ENCODE measurements at regions not wholly inside any gene's neighbourhood (a gene's known extent, or its start where the extent isn't known, plus 50 kb on each side); places are given as distances from the start of the nearest gene placed in this dataset.

- no peaks in the 10 kb centered on the region for H3K4me1 Mint-ChIP-seq (ENCODE audit: unreplicated experiment)
- H3K9me3 Mint-ChIP-seq (ENCODE audit: unreplicated experiment) = no peaks in the 10 kb centered on the region
- no peak overlapping the region for H3K27ac Mint-ChIP-seq (ENCODE audit: unreplicated experiment)
- no peaks in the 10 kb centered on the region for H3K27me3 Mint-ChIP-seq (ENCODE audit: unreplicated experiment)
- no peak for DNase-seq (ENCODE audit: extremely low spot score, unreplicated experiment)
- TF ChIP-seq, protein P1, sequence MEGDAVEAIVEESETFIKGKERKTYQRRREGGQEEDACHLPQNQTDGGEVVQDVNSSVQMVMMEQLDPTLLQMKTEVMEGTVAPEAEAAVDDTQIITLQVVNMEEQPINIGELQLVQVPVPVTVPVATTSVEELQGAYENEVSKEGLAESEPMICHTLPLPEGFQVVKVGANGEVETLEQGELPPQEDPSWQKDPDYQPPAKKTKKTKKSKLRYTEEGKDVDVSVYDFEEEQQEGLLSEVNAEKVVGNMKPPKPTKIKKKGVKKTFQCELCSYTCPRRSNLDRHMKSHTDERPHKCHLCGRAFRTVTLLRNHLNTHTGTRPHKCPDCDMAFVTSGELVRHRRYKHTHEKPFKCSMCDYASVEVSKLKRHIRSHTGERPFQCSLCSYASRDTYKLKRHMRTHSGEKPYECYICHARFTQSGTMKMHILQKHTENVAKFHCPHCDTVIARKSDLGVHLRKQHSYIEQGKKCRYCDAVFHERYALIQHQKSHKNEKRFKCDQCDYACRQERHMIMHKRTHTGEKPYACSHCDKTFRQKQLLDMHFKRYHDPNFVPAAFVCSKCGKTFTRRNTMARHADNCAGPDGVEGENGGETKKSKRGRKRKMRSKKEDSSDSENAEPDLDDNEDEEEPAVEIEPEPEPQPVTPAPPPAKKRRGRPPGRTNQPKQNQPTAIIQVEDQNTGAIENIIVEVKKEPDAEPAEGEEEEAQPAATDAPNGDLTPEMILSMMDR (IDR thresholded peaks at IDR 0.05) = no peak
- no peaks in the 10 kb centered on the region for H3K36me3 Mint-ChIP-seq (ENCODE audit: unreplicated experiment)
- no peak overlapping the region for H3K4me3 Mint-ChIP-seq (ENCODE audit: unreplicated experiment)
Measured at GRCh38 chr9:89744730-89745129, 139.9 kb downstream of the GADD45G start.

DNA sequence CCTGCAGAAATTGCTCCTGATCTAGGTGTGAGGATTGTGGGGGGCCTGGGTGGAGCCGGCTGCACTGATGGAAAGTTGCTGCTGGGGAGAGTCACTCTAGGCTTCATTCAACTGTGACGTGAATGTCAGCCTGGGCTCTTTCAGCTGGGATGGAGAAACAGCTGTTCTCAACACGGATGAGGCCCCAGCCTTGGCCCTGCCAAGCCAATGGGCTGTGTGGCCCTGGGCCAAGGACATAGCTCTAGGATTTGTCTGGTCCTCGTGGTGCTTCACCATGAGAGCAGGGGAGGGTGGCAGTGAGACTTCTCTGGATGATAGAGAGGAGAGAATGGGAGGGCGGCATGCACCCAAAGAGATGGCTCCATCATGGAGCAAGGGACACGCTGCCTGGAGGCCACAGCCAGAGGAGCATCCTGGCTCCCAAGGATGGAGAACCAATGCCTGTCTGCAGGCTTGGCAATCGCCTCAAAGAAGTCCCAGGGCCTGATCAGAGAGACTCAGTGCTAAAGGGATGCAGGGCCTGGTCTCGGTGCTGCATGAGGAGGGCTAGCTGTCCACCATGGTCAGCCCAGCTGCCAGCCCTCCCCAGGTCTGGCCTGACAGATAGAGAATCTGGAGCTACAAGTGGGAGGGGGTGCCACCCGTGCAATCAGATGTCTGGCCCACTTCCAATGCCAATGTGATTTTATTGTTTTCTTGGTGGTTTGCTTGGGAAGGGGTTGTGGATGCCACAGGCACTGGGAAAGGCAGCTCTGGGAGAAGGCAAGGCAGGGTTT, 141.0 kb downstream of the GADD45G start:
- peaks cover 2% of the 10 kb centered on the region for H3K27me3 Mint-ChIP-seq (ENCODE audit: unreplicated experiment)
- TF ChIP-seq, protein P1 (IDR thresholded peaks at IDR 0.05) = no peak
- no peaks in the 10 kb centered on the region for H3K4me1 Mint-ChIP-seq (ENCODE audit: unreplicated experiment)
- no peak overlapping the region for H3K27ac Mint-ChIP-seq (ENCODE audit: unreplicated experiment)
- no peaks in the 10 kb centered on the region for H3K36me3 Mint-ChIP-seq (ENCODE audit: unreplicated experiment)
- H3K4me3 Mint-ChIP-seq (ENCODE audit: unreplicated experiment) = no peak overlapping the region
- no peaks in the 10 kb centered on the region for H3K9me3 Mint-ChIP-seq (ENCODE audit: unreplicated experiment)
- no peak for DNase-seq (ENCODE audit: extremely low spot score, unreplicated experiment)

- Mint-ChIP-seq H3K27me3 (ENCODE audit: unreplicated experiment) (peaks cover 4% of the 10 kb centered on the region), H3K4me3 (ENCODE audit: unreplicated experiment) (no peak overlapping the region), H3K36me3 (ENCODE audit: unreplicated experiment) (no peaks in the 10 kb centered on the region), H3K9me3 (ENCODE audit: unreplicated experiment) (no peaks in the 10 kb centered on the region), H3K27ac (ENCODE audit: unreplicated experiment) (no peak overlapping the region), H3K4me1 (ENCODE audit: unreplicated experiment) (no peaks in the 10 kb centered on the region)
- TF ChIP-seq, protein P1 (IDR thresholded peaks at IDR 0.05) = no peak
- DNase-seq (ENCODE audit: extremely low spot score, unreplicated experiment) = no peak
Measured at GRCh38 chr9:89746385-89747116, 141.7 kb downstream of the GADD45G start.

DNA sequence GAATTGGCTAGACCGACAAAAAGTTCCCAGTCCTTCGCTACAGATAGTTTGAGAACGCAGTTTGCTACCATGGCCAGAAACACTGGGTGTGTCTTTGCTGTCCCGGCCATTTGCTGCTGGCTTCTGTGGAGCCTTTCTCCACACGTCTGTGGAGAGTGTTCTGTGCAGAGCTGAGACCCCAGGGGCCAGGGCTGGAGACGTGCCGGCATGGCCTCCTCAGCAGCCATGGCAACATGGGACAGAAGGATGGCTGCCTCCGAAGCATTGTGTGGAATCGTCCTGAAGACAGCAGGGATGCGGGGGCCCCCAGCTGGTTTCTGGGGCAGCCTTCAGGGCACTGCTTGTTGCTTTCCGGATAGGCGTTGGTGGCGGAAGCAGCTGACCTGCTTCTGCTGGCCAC, 142.8 kb downstream of the GADD45G start:
- no peak for DNase-seq (ENCODE audit: extremely low spot score, unreplicated experiment)
- TF ChIP-seq, protein P1 (IDR thresholded peaks at IDR 0.05) = no peak
- peaks cover 4% of the 10 kb centered on the region for H3K27me3 Mint-ChIP-seq (ENCODE audit: unreplicated experiment)
- H3K36me3 Mint-ChIP-seq (ENCODE audit: unreplicated experiment) = no peaks in the 10 kb centered on the region
- no peak overlapping the region for H3K27ac Mint-ChIP-seq (ENCODE audit: unreplicated experiment)
- no peak overlapping the region for H3K4me3 Mint-ChIP-seq (ENCODE audit: unreplicated experiment)
- H3K9me3 Mint-ChIP-seq (ENCODE audit: unreplicated experiment) = no peaks in the 10 kb centered on the region
- no peaks in the 10 kb centered on the region for H3K4me1 Mint-ChIP-seq (ENCODE audit: unreplicated experiment)

- H3K4me1 Mint-ChIP-seq (ENCODE audit: unreplicated experiment) = no peaks in the 10 kb centered on the region
- TF ChIP-seq, protein P1 (IDR thresholded peaks at IDR 0.05) = no peak
- H3K27me3 Mint-ChIP-seq (ENCODE audit: unreplicated experiment) = peaks cover 4% of the 10 kb centered on the region
- DNase-seq (ENCODE audit: extremely low spot score, unreplicated experiment) = no peak
- no peaks in the 10 kb centered on the region for H3K36me3 Mint-ChIP-seq (ENCODE audit: unreplicated experiment)
- H3K27ac Mint-ChIP-seq (ENCODE audit: unreplicated experiment) = no peak overlapping the region
- H3K4me3 Mint-ChIP-seq (ENCODE audit: unreplicated experiment) = no peak overlapping the region
- H3K9me3 Mint-ChIP-seq (ENCODE audit: unreplicated experiment) = no peaks in the 10 kb centered on the region
Measured at GRCh38 chr9:89748021-89748670, 143.3 kb downstream of the GADD45G start.
